ENCODE measurements at regions not wholly inside any gene's neighbourhood (a gene's known extent, or its start where the extent isn't known, plus 50 kb on each side); places are given as distances from the start of the nearest gene placed in this dataset.
A peak's percentile ranks its signal among the peaks of the same experiment; 100 is the strongest.

DNA sequence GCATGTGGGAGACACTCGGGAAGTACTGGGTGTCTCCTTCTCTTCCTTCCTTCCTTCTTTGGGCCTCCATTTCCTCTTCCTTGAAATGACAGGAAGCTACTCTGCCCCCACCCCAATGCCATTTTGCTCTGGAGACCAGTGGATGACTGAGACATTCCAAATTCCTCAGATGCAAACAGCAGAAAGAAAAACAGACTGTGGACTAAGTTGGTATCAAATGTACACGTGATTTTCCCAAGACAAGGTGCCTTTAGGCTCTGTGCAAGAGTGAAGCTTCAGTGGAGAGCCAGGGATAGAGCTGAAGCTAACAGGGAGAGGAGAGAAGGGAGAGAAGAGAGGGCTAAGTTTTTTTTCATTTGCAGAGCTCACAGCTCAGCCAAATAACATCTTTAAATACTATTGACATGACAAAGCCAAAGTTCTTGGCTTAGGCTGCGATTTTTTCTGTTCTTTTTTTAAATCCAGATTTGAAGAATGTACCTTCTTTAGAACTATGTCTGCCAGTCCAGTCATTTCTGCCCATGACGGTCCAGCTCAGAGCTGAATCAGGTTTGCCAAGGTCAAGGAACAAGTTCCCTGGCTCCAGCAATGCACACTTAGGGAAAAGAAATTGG, 84.5 kb upstream of the LCLAT1 start:
- H3K27ac ChIP-seq (ENCODE audit: low read depth, low read length, poor library complexity, severe bottlenecking): no peak overlapping the region

DNA sequence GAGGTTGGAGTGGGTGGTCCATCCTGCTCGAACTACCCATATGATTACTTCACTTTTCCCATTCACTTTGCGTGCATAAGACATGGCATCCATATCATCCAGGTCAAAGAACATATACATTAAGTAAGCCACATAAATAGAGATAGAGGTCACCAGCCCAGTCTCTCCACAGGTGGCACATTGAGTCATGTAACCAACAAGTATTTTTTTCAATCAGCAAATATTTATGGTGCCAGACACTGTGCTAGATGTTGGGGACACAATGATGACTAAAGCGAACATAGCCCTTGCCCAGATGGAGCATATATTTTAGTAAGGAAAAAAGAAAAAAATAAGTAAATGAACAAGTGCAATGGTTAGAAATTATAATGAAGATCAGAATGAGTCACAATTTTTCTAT, 83.6 kb upstream of the LCLAT1 start:
- intact Hi-C loops (cut with micrococcal nuclease; ENCODE audit: unreplicated experiment): no loop called here
- Histone ChIP-seq H3K27ac (ENCODE audit: low read depth, low read length, poor library complexity, severe bottlenecking) (no peak overlapping the region), H3K4me1 (ENCODE audit: insufficient read depth, low read length, poor library complexity, severe bottlenecking) (no peaks in the 10 kb centered on the region), H3K9me3 (ENCODE audit: low read depth, low read length, poor library complexity, severe bottlenecking) (no peaks in the 10 kb centered on the region), H3K27me3 (replicated peaks; ENCODE audit: insufficient read depth, low read depth, low read length, poor library complexity) (no peaks in the 10 kb centered on the region), H3K4me3 (ENCODE audit: low read depth, low read length, poor library complexity, severe bottlenecking) (no peak overlapping the region), H3K36me3 (ENCODE audit: insufficient read depth, low read length, poor library complexity, severe bottlenecking) (no peaks in the 10 kb centered on the region)
- no TSS peak for BruUV-seq (replicated peaks)
- ChIA-PET CTCF (no interaction called here), POLR2A (ENCODE audit: low non-redundant PET) (no interaction called here)
- no peak for DNase-seq (ENCODE audit: low spot score)
- TF ChIP-seq, protein P1, sequence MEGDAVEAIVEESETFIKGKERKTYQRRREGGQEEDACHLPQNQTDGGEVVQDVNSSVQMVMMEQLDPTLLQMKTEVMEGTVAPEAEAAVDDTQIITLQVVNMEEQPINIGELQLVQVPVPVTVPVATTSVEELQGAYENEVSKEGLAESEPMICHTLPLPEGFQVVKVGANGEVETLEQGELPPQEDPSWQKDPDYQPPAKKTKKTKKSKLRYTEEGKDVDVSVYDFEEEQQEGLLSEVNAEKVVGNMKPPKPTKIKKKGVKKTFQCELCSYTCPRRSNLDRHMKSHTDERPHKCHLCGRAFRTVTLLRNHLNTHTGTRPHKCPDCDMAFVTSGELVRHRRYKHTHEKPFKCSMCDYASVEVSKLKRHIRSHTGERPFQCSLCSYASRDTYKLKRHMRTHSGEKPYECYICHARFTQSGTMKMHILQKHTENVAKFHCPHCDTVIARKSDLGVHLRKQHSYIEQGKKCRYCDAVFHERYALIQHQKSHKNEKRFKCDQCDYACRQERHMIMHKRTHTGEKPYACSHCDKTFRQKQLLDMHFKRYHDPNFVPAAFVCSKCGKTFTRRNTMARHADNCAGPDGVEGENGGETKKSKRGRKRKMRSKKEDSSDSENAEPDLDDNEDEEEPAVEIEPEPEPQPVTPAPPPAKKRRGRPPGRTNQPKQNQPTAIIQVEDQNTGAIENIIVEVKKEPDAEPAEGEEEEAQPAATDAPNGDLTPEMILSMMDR (conservative IDR thresholded peaks at IDR 0.05; ENCODE audit: low read depth, low read length): no peak
- no peak for TF ChIP-seq EZH2 (IDR thresholded peaks at IDR 0.05; ENCODE audit: borderline replicate concordance, low read depth, low read length, poor library complexity, severe bottlenecking)

More for the DNA sequence above, 84.5 kb upstream of the LCLAT1 start:
- Histone ChIP-seq H3K36me3 (ENCODE audit: insufficient read depth, low read length, poor library complexity, severe bottlenecking) (no peaks in the 10 kb centered on the region), H3K9me3 (ENCODE audit: low read depth, low read length, poor library complexity, severe bottlenecking) (no peaks in the 10 kb centered on the region), H3K4me1 (ENCODE audit: insufficient read depth, low read length, poor library complexity, severe bottlenecking) (no peaks in the 10 kb centered on the region), H3K27me3 (replicated peaks; ENCODE audit: insufficient read depth, low read depth, low read length, poor library complexity) (no peaks in the 10 kb centered on the region), H3K4me3 (ENCODE audit: low read depth, low read length, poor library complexity, severe bottlenecking) (no peak overlapping the region)
- DNase-seq (ENCODE audit: low spot score): peak; percentile 29
- BruUV-seq (replicated peaks): no TSS peak
- POLR2A ChIA-PET (ENCODE audit: low non-redundant PET): no interaction called here
- CTCF ChIA-PET: no interaction called here
- intact Hi-C loops (cut with micrococcal nuclease; ENCODE audit: unreplicated experiment): no loop called here
- no peak for TF ChIP-seq EZH2 (IDR thresholded peaks at IDR 0.05; ENCODE audit: borderline replicate concordance, low read depth, low read length, poor library complexity, severe bottlenecking)
- TF ChIP-seq, protein P1 (conservative IDR thresholded peaks at IDR 0.05; ENCODE audit: low read depth, low read length): no peak

DNA sequence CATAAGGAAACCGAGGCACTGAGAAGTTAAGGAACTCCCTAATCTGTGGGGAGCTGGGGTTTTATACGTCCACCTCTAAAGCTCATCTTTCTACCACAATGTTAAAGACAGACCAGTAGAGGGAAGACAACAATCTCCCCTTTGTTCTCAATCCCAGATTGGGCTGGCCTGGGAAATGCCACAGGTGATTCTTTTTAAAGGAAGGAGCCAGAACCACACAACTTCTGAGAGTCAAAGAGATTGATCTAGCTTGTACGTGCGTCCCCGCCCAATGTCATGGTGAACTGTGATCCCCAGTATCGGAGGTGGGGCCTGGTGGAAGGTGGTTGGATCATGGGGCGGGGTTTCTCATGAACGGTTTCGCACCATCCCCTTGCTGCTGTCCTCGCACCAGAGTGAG, 81.8 kb upstream of the LCLAT1 start:
- no peak overlapping the region for H3K27ac ChIP-seq (ENCODE audit: low read depth, low read length, poor library complexity, severe bottlenecking)
- no peak overlapping the region for H3K4me3 ChIP-seq (ENCODE audit: low read depth, low read length, poor library complexity, severe bottlenecking)
- no peaks in the 10 kb centered on the region for H3K36me3 ChIP-seq (ENCODE audit: insufficient read depth, low read length, poor library complexity, severe bottlenecking)
- no peak for DNase-seq (ENCODE audit: low spot score)
- ChIA-PET CTCF (no interaction called here), POLR2A (ENCODE audit: low non-redundant PET) (no interaction called here)
- intact Hi-C loops (cut with micrococcal nuclease; ENCODE audit: unreplicated experiment): no loop called here
- no peaks in the 10 kb centered on the region for H3K4me1 ChIP-seq (ENCODE audit: insufficient read depth, low read length, poor library complexity, severe bottlenecking)
- H3K27me3 ChIP-seq (replicated peaks; ENCODE audit: insufficient read depth, low read depth, low read length, poor library complexity): no peaks in the 10 kb centered on the region
- no TSS peak for BruUV-seq (replicated peaks)
- H3K9me3 ChIP-seq (ENCODE audit: low read depth, low read length, poor library complexity, severe bottlenecking): no peaks in the 10 kb centered on the region
- TF ChIP-seq, protein P1 (conservative IDR thresholded peaks at IDR 0.05; ENCODE audit: low read depth, low read length): no peak
- TF ChIP-seq EZH2 (IDR thresholded peaks at IDR 0.05; ENCODE audit: borderline replicate concordance, low read depth, low read length, poor library complexity, severe bottlenecking): no peak

Measured in A673 (cell line).